Activated CD8-positive, alpha-beta memory T cell treated with anti-CD3 and anti-CD28 coated beads for 4 hours (primary cell): ENCODE measurements at regions not wholly inside any gene's neighbourhood (a gene's known extent, or its start where the extent isn't known, plus 50 kb on each side); places are given as distances from the start of the nearest gene placed in this dataset.
"Not testable (repeated sequence)": the region's sequence is repeated elsewhere in the genome, so short reads cannot be mapped to it uniquely, and the experiment has no call there.

ENCODE experiments used
- DNase-seq, 2 donors: peaks; one replicate each; pipeline ENCODE4 v3.0.0-alpha.2; 2020; ENCODE audit warnings: low read depth in 2 of 2

- not testable (repeated sequence) for DNase-seq
Measured at GRCh38 chr1:222470252-222470805, 77.6 kb downstream of the HHIPL2 start.

GRCh38 chr1:222466150-222466865 is 81.6 kb downstream of the HHIPL2 start:
- DNase-seq = no peak

GRCh38 chr1:222465211-222466041 is 82.5 kb downstream of the HHIPL2 start:
- peak; percentile 48 to 57 for DNase-seq

GRCh38 chr1:222464841-222465210 is 83.1 kb downstream of the HHIPL2 start:
- peak; percentile 19 to 35 for DNase-seq

- DNase-seq = no peak
Measured at GRCh38 chr1:222463059-222463730, 84.7 kb downstream of the HHIPL2 start.

GRCh38 chr1:222462601-222463000 is 85.3 kb downstream of the HHIPL2 start:
- no peak for DNase-seq

GRCh38 chr1:222461941-222462340 is 86.0 kb downstream of the HHIPL2 start:
- DNase-seq = no peak

GRCh38 chr1:222459652-222460051 is 88.3 kb downstream of the HHIPL2 start:
- no peak for DNase-seq

GRCh38 chr1:222457513-222457912 is 90.4 kb downstream of the HHIPL2 start:
- DNase-seq = no peak

GRCh38 chr1:222457084-222457483 is 90.8 kb downstream of the HHIPL2 start:
- no peak for DNase-seq

GRCh38 chr1:222455188-222455879 is 92.6 kb downstream of the HHIPL2 start:
- DNase-seq = peak; percentile 63 to 65

GRCh38 chr1:222454782-222455181 is 93.1 kb downstream of the HHIPL2 start:
- DNase-seq = no peak

GRCh38 chr1:222454186-222454585 is 93.7 kb downstream of the HHIPL2 start:
- DNase-seq = no peak

GRCh38 chr1:222452031-222452430 is 95.9 kb downstream of the HHIPL2 start:
- DNase-seq = no peak

- DNase-seq = no peak
Measured at GRCh38 chr1:222443566-222443965, 104.3 kb downstream of the HHIPL2 start.

- no peak for DNase-seq
Measured at GRCh38 chr1:222441066-222441465, 106.8 kb downstream of the HHIPL2 start.

- DNase-seq = no peak
Measured at GRCh38 chr1:222424826-222425225, 123.1 kb downstream of the HHIPL2 start.

GRCh38 chr1:222421380-222421779 is 126.5 kb downstream of the HHIPL2 start:
- no peak for DNase-seq

- no peak for DNase-seq
Measured at GRCh38 chr1:222420633-222421032, 127.3 kb downstream of the HHIPL2 start.

- no peak for DNase-seq
Measured at GRCh38 chr1:222418654-222419053, 129.2 kb downstream of the HHIPL2 start.

- no peak for DNase-seq
Measured at GRCh38 chr1:222417264-222417663, 130.6 kb downstream of the HHIPL2 start.
